ENCODE measurements at regions not wholly inside any gene's neighbourhood (a gene's known extent, or its start where the extent isn't known, plus 50 kb on each side); places are given as distances from the start of the nearest gene placed in this dataset.

DNA sequence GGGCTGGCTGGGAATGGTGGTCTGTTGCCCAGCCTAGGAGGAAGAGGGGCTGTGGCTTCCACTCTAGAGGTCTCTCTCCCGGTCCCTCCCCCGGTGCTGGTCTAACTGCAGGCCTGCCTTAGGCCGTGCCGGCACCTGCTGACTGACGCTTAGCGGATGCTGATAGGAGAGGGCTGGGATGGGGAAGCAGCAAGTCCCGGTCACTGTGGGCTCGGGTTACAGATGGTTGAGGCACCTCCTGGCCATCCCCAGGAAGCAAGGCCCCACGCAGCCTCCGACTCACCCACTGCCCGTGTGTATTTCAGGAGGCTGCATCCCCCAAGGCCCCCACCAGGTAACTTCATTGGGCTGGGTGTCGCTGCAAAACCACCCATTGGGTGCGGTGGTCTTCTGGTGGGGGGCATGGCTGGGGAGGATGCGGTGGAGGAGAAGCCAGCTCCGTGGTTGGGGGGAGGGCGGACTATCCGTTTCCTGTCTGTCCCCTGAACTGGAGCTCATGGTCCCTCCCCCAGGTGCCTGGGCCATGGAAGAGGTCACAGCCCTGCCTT, 278.9 kb downstream of the SEC14L1 start (continued):
- TF ChIP-seq RBM34 (IDR thresholded peaks at IDR 0.05; ENCODE audit: borderline replicate concordance, insufficient read depth, low read length), result no peak
- TF ChIP-seq, protein P1, sequence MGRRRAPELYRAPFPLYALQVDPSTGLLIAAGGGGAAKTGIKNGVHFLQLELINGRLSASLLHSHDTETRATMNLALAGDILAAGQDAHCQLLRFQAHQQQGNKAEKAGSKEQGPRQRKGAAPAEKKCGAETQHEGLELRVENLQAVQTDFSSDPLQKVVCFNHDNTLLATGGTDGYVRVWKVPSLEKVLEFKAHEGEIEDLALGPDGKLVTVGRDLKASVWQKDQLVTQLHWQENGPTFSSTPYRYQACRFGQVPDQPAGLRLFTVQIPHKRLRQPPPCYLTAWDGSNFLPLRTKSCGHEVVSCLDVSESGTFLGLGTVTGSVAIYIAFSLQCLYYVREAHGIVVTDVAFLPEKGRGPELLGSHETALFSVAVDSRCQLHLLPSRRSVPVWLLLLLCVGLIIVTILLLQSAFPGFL (CRISPR knock-in tag; IDR thresholded peaks at IDR 0.05), result no peak
- no peak for TF ChIP-seq MBD2 (IDR thresholded peaks at IDR 0.05; ENCODE audit: borderline replicate concordance, low read depth)
- peak; percentile 70 for TF ChIP-seq ZNF134 (CRISPR knock-in tag; conservative IDR thresholded peaks at IDR 0.05)
- TF ChIP-seq, protein P2, sequence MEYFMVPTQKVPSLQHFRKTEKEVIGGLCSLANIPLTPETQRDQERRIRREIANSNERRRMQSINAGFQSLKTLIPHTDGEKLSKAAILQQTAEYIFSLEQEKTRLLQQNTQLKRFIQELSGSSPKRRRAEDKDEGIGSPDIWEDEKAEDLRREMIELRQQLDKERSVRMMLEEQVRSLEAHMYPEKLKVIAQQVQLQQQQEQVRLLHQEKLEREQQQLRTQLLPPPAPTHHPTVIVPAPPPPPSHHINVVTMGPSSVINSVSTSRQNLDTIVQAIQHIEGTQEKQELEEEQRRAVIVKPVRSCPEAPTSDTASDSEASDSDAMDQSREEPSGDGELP (CRISPR knock-in tag; IDR thresholded peaks at IDR 0.05; ENCODE audit: borderline replicate concordance), result peak; percentile 49; the same call in 1 of the 2 replicates
- TF ChIP-seq, protein P3, sequence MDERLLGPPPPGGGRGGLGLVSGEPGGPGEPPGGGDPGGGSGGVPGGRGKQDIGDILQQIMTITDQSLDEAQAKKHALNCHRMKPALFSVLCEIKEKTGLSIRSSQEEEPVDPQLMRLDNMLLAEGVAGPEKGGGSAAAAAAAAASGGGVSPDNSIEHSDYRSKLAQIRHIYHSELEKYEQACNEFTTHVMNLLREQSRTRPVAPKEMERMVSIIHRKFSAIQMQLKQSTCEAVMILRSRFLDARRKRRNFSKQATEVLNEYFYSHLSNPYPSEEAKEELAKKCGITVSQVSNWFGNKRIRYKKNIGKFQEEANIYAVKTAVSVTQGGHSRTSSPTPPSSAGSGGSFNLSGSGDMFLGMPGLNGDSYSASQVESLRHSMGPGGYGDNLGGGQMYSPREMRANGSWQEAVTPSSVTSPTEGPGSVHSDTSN (CRISPR knock-in tag; IDR thresholded peaks at IDR 0.05; ENCODE audit: low read depth), result no peak
- TF ChIP-seq, protein P3 (tag; conservative IDR thresholded peaks at IDR 0.05; ENCODE audit: low read depth), result no peak
- TF ChIP-seq MCM5 (IDR thresholded peaks at IDR 0.05; ENCODE audit: low read depth), result no peak
- TF ChIP-seq, protein P4, sequence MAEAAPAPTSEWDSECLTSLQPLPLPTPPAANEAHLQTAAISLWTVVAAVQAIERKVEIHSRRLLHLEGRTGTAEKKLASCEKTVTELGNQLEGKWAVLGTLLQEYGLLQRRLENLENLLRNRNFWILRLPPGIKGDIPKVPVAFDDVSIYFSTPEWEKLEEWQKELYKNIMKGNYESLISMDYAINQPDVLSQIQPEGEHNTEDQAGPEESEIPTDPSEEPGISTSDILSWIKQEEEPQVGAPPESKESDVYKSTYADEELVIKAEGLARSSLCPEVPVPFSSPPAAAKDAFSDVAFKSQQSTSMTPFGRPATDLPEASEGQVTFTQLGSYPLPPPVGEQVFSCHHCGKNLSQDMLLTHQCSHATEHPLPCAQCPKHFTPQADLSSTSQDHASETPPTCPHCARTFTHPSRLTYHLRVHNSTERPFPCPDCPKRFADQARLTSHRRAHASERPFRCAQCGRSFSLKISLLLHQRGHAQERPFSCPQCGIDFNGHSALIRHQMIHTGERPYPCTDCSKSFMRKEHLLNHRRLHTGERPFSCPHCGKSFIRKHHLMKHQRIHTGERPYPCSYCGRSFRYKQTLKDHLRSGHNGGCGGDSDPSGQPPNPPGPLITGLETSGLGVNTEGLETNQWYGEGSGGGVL (CRISPR knock-in tag; IDR thresholded peaks at IDR 0.05), result no peak
- no peak for TF ChIP-seq HNRNPUL1 (IDR thresholded peaks at IDR 0.05; ENCODE audit: low read length)
- no peak for TF ChIP-seq L3MBTL2 (IDR thresholded peaks at IDR 0.05)
- TF ChIP-seq BMI1 (IDR thresholded peaks at IDR 0.05; ENCODE audit: low read length), result no peak
- TF ChIP-seq, protein P5, sequence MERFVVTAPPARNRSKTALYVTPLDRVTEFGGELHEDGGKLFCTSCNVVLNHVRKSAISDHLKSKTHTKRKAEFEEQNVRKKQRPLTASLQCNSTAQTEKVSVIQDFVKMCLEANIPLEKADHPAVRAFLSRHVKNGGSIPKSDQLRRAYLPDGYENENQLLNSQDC (CRISPR knock-in tag; IDR thresholded peaks at IDR 0.05), result no peak
